HepG2 (cell line): ENCODE measurements at regions not wholly inside any gene's neighbourhood (a gene's known extent, or its start where the extent isn't known, plus 50 kb on each side); places are given as distances from the start of the nearest gene placed in this dataset.

ENCODE experiments used
- ATAC-seq: fragments of 200-7000 bp; cut with Tn5 transposase; 3 replicates; pipeline ENCODE4 v1.9.1; 2020; ENCODE audit warnings: mild to moderate bottlenecking, moderate library complexity
- BruUV-seq: library from RNA; stranded (reverse); fragments of 400-500 nt; replicated peaks from 2 replicates; lab custom pipeline; 2021; lab: Mats Ljungman, UMichigan
- CTCF ChIA-PET: fragments of 300-600 bp; formaldehyde crosslinking; extraction: SDS; loops from one replicate; lab custom pipeline; 2021; ENCODE audit warnings: low total read pairs, inconsistent platforms, low intra/inter-chr PET ratio; lab: Yijun Ruan, JAX
- POLR2A ChIA-PET: fragments of 350-600 bp; sonication (Branson Sonifier 250); formaldehyde crosslinking; loops from one replicate; lab custom pipeline; 2020; ENCODE audit warnings: antibody characterized with exemption, inconsistent platforms; lab: Yijun Ruan, JAX
- DNase-seq: peaks from one replicate; pipeline ENCODE4 v3.0.0-alpha.2; 2015; ENCODE audit warnings: low spot score
- FAIRE-seq: peaks from 3 replicates; lab custom pipeline; 2011; peaks lifted over from hg19 to GRCh38; lab: Jason Lieb, UNC
- H2AFZ ChIP-seq: one replicate; pipeline ENCODE4 v1.6.1; 2011; ENCODE audit warnings: low read length, inconsistent platforms
- H3K27ac ChIP-seq: fragments of 300-600 bp; 3 replicates; pipeline ENCODE4 v1.8.0; 2011; ENCODE audit warnings: mixed run types, mild to moderate bottlenecking, mixed read lengths, low read length, inconsistent platforms; ENCODE audit not compliant: insufficient read depth; ENCODE audit errors: extremely low read length
- H3K27me3 ChIP-seq, 2 experiments: fragments of 200-600 bp in 1 of 2; 2 replicates in 1 of 2; 3 replicates in 1 of 2; pipeline versions ENCODE4 v1.6.0 to v1.8.0; 2011; ENCODE audit warnings: low read length in 2 of 2, mild to moderate bottlenecking in 2 of 2, moderate library complexity in 2 of 2, inconsistent platforms in 1 of 2; ENCODE audit not compliant: insufficient read depth in 2 of 2, control insufficient read depth in 1 of 2
- H3K36me3 ChIP-seq, 2 experiments: fragments of 200-600 bp in 1 of 2; replicated peaks in 1 of 2; 2 replicates in 1 of 2; 3 replicates in 1 of 2; pipeline versions ENCODE4 v1.5.1 to v1.8.0; 2011; ENCODE audit warnings: low read length in 2 of 2, inconsistent platforms in 1 of 2; ENCODE audit not compliant: insufficient read depth in 2 of 2, control insufficient read depth in 1 of 2
- H3K4me1 ChIP-seq: 2 replicates; pipeline ENCODE4 v1.5.1; 2012; ENCODE audit warnings: low read length, inconsistent platforms; ENCODE audit not compliant: insufficient read depth
- H3K4me2 ChIP-seq: 2 replicates; pipeline ENCODE4 v1.6.0; 2011; ENCODE audit warnings: low read depth, low read length, inconsistent platforms
- H3K4me3 ChIP-seq, 3 experiments: fragments of 200-600 bp in 1 of 3; sonication (generic), shearing (Covaris generic) in 1 of 3; replicated peaks in 1 of 3; 2 replicates each; pipeline ENCODE4 v1.5.1; 2011 to 2016; ENCODE audit warnings: low read length in 3 of 3, inconsistent platforms in 2 of 3, low read depth in 2 of 3, mild to moderate bottlenecking in 2 of 3, control low read depth in 1 of 3, mixed read lengths in 1 of 3; ENCODE audit not compliant: insufficient read depth in 1 of 3
- H3K79me2 ChIP-seq: one replicate; pipeline ENCODE4 v1.6.1; 2011; ENCODE audit warnings: low read length, inconsistent platforms; ENCODE audit not compliant: insufficient read depth
- H3K9ac ChIP-seq: 2 replicates; pipeline ENCODE4 v1.6.0; 2011; ENCODE audit warnings: mild to moderate bottlenecking, low read depth, low read length, inconsistent platforms; ENCODE audit not compliant: insufficient read depth
- H3K9me3 ChIP-seq: 2 replicates; pipeline ENCODE4 v1.5.1; 2012; ENCODE audit warnings: mild to moderate bottlenecking, low read length
- H4K20me1 ChIP-seq: 2 replicates; pipeline ENCODE4 v1.6.0; 2011; ENCODE audit warnings: inconsistent platforms, mild to moderate bottlenecking, low read length, moderate library complexity; ENCODE audit not compliant: insufficient read depth
- RELA ChIP-seq: sonication (generic); formaldehyde crosslinking; IDR thresholded peaks from 2 replicates; pipeline ENCODE4 v1.4.0; 2020; ENCODE audit warnings: missing genetic modification reagents
- SALL2 ChIP-seq: sonication (generic); formaldehyde crosslinking; IDR thresholded peaks from 2 replicates; pipeline ENCODE4 v1.8.1; 2023; ENCODE audit warnings: mild to moderate bottlenecking, missing genetic modification reagents, inconsistent platforms
- SATB2 ChIP-seq: sonication (generic); formaldehyde crosslinking; IDR thresholded peaks from 2 replicates; pipeline ENCODE4 v1.5.0; 2020; ENCODE audit warnings: missing genetic modification reagents
- TAF1 ChIP-seq: sonication (generic); formaldehyde crosslinking; IDR thresholded peaks from 2 replicates; pipeline ENCODE4 v1.4.0; 2020; ENCODE audit warnings: missing genetic modification reagents
- ZFAT ChIP-seq: sonication (generic); formaldehyde crosslinking; conservative IDR thresholded peaks from 2 replicates; pipeline ENCODE4 v1.8.1; 2023; ENCODE audit warnings: missing genetic modification reagents, inconsistent platforms
- ZMYM3 ChIP-seq: sonication (generic); formaldehyde crosslinking; IDR thresholded peaks from 2 replicates; pipeline ENCODE4 v1.5.1; 2020; ENCODE audit warnings: mild to moderate bottlenecking, missing genetic modification reagents
- ZNF282 ChIP-seq: fragments of 450-650 bp; IDR thresholded peaks from 2 replicates; pipeline ENCODE4 v1.6.1; 2018; ENCODE audit not compliant: partially characterized antibody
- ZNF652 ChIP-seq: IDR thresholded peaks from 2 replicates; pipeline ENCODE4 v1.6.1; 2016; ENCODE audit warnings: low read depth, borderline replicate concordance
- ZNF710 ChIP-seq: sonication (generic); formaldehyde crosslinking; IDR thresholded peaks from 2 replicates; pipeline ENCODE4 v1.5.0; 2020; ENCODE audit warnings: mild to moderate bottlenecking, missing genetic modification reagents, borderline replicate concordance
- WGBS: methylation state at CpG from one replicate; pipeline ENCODE4 v1.1.6; 2017; ENCODE audit warnings: low lambda C conversion rate; 5-methylcytosine and 5-hydroxymethylcytosine counted together
- in situ Hi-C: cut with HindIII; loops from 2 replicates; pipeline ENCODE4 v1.10.0; 2017; ENCODE audit warnings: low pct_unique_long_range_greater_than_20kb; ENCODE audit not compliant: extremely low pct_ligation_motif_present
- intact Hi-C: fragments of 100-400 bp; cut with micrococcal nuclease; formaldehyde crosslinking; loops from one replicate; pipeline ENCODE4 v1.10.0; 2022; ENCODE audit not compliant: unreplicated experiment

GRCh38 chr7:19239951-19240350, 94.7 kb upstream of the FERD3L start:
- intact Hi-C loops, result no loop called here
- no peaks in the 10 kb centered on the region for H3K36me3 ChIP-seq
- WGBS, result 15% methylated on average over 3 of the region's 3 CpGs
- no peak overlapping the region for H3K9ac ChIP-seq
- H4K20me1 ChIP-seq, result no peaks in the 10 kb centered on the region
- ChIA-PET CTCF (no interaction called here), POLR2A (no interaction called here)
- no peaks in the 10 kb centered on the region for H3K4me1 ChIP-seq
- H2AFZ ChIP-seq, result no peak overlapping the region
- H3K79me2 ChIP-seq, result no peaks in the 10 kb centered on the region
- BruUV-seq, result no TSS peak
- H3K27me3 ChIP-seq, result no peaks in the 10 kb centered on the region
- no peak overlapping the region for H3K4me2 ChIP-seq
- no peak overlapping the region for H3K27ac ChIP-seq
- no peak for FAIRE-seq
- no peak for ATAC-seq
- in situ Hi-C loops, result no loop called here
- peaks cover 95% of the 10 kb centered on the region for H3K9me3 ChIP-seq
- no peak for DNase-seq
- H3K4me3 ChIP-seq, result no peak overlapping the region
- TF ChIP-seq ZNF710 (CRISPR knock-in tag), result no peak
- no peak for TF ChIP-seq ZFAT (CRISPR knock-in tag)
- TF ChIP-seq TAF1 (CRISPR knock-in tag), result no peak
- TF ChIP-seq SATB2 (CRISPR knock-in tag), result no peak
- TF ChIP-seq SALL2 (CRISPR knock-in tag), result no peak
- TF ChIP-seq RELA, result no peak

- FAIRE-seq (no peak), ATAC-seq (no peak), DNase-seq (no peak)
- POLR2A ChIA-PET, result no interaction called here
- H3K9me3 ChIP-seq, result peaks cover 74% of the 10 kb centered on the region
- CTCF ChIA-PET, result no interaction called here
- H3K79me2 ChIP-seq, result no peaks in the 10 kb centered on the region
- in situ Hi-C loops (no loop called here), intact Hi-C loops (no loop called here)
- TF ChIP-seq ZNF652, result no peak
- TF ChIP-seq ZMYM3 (CRISPR knock-in tag), result no peak
- TF ChIP-seq ZNF282, result no peak
- H3K9ac ChIP-seq, result no peak overlapping the region
- H4K20me1 ChIP-seq, result no peaks in the 10 kb centered on the region
- H3K4me2 ChIP-seq, result no peak overlapping the region
- H3K4me3 ChIP-seq, result no peak overlapping the region
- H3K27ac ChIP-seq, result no peak overlapping the region
- H3K36me3 ChIP-seq, result no peaks in the 10 kb centered on the region
- no peaks in the 10 kb centered on the region for H3K4me1 ChIP-seq
- WGBS, result 19% methylated on average over 5 of the region's 5 CpGs
- H3K27me3 ChIP-seq, result no peaks in the 10 kb centered on the region
- no TSS peak for BruUV-seq
- H2AFZ ChIP-seq, result no peak overlapping the region
Measured at GRCh38 chr7:19235680-19236079, 90.5 kb upstream of the FERD3L start.
